Upper lobe of left lung (tissue), 6 donors: ENCODE measurements at regions not wholly inside any gene's neighbourhood (a gene's known extent, or its start where the extent isn't known, plus 50 kb on each side); places are given as distances from the start of the nearest gene placed in this dataset.
"Not testable (repeated sequence)": the region's sequence is repeated elsewhere in the genome, so short reads cannot be mapped to it uniquely, and the experiment has no call there.

ENCODE experiments used
- ATAC-seq, 2 donors: fragments of 200-7000 bp; cut with Tn5 transposase; one replicate each; pipeline ENCODE4 v1.9.1; 2022; ENCODE audit warnings: mild to moderate bottlenecking in 2 of 2, moderate library complexity in 2 of 2; ENCODE audit not compliant: low FRiP score in 2 of 2
- DNase-seq, 2 donors: peaks; one replicate each; pipeline ENCODE4 v3.0.0-alpha.2; 2019 to 2020
- H3K27ac ChIP-seq, 4 donors: fragments of 200-600 bp; sonication (generic); one replicate each; pipeline ENCODE4 v1.5.1; 2016 to 2019
- H3K27me3 ChIP-seq, 4 donors: fragments of 200-600 bp; sonication (generic); one replicate each; pipeline ENCODE4 v1.5.1; 2017 to 2019
- H3K36me3 ChIP-seq, 4 donors: fragments of 200-600 bp; sonication (generic); one replicate each; pipeline ENCODE4 v1.5.1; 2016 to 2019
- H3K4me1 ChIP-seq, 4 donors: fragments of 200-600 bp; sonication (generic); one replicate each; pipeline ENCODE4 v1.5.1; 2018 to 2019
- H3K4me3 ChIP-seq, 4 donors: fragments of 200-600 bp; sonication (generic); one replicate each; pipeline ENCODE4 v1.5.1; 2017 to 2019; ENCODE audit warnings: mild to moderate bottlenecking in 2 of 4, moderate library complexity in 1 of 4
- H3K9me3 ChIP-seq, 4 donors: fragments of 200-600 bp; sonication (generic); one replicate each; pipeline ENCODE4 v1.5.1; 2018 to 2019
- EP300 ChIP-seq, 4 donors: sonication (generic); formaldehyde crosslinking; IDR thresholded peaks; one replicate each; pipeline ENCODE4 v1.5.1; 2017; ENCODE audit warnings: antibody characterized with exemption in 4 of 4, control low read depth in 2 of 4
- POLR2A ChIP-seq, 4 donors: fragments of 450-650 bp; IDR thresholded peaks; one replicate each; pipeline ENCODE4 v1.5.1; 2016 to 2017; ENCODE audit warnings: antibody characterized with exemption in 4 of 4, mild to moderate bottlenecking in 2 of 4
- POLR2AphosphoS5 ChIP-seq, 2 donors: sonication (generic); formaldehyde crosslinking; IDR thresholded peaks; one replicate each; pipeline ENCODE4 v1.5.1; 2017; ENCODE audit warnings: antibody characterized with exemption in 2 of 2
- WGBS, 2 donors: methylation state at CpG; one replicate each; pipeline ENCODE4 v1.1.5; 2017 to 2018; 5-methylcytosine and 5-hydroxymethylcytosine counted together
- TF ChIP-seq, protein P1 (sequence below), 6 experiments: fragments of 450-650 bp in 4 of 6; fragments of 200-600 bp in 2 of 6; sonication (generic) in 2 of 6; IDR thresholded peaks; one replicate each; pipeline ENCODE4 v1.5.1; 2016 to 2019; ENCODE audit warnings: antibody characterized with exemption in 6 of 6
- donor health status: DM: no; HTN: no; CAD: no; lungs with moderate emphysema.
- donor health status: DM: no; HTN: yes; CAD: no; lungs with severe emphysema.

DNA sequence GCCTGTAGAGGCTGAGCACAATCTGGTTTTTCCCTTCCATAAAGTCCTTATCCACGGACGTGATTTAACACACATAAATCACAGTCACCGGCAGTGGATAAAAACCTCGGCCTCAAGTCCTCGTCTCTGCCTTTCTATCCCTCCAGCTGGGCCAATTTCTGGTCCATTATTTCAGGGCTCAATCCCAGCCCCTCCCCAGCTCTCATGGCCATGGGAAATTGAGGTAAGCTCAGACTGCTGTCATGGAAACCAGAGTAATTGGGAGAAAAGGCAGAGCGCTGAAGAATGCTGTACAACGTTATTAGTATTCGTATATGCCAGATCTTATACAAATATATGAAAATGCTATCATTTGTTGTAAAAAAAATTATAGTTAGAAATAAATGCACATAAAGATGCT, 86.2 kb upstream of the USP29 start:
- Histone ChIP-seq H3K36me3 (no peaks in the 10 kb centered on the region), H3K4me1 (no peaks in the 10 kb centered on the region), H3K27ac (no peak overlapping the region), H3K9me3 (peaks cover 0 to 4% (median 1%) of the 10 kb centered on the region in 4 donors), H3K4me3 (no peak overlapping the region), H3K27me3 (no peaks in the 10 kb centered on the region)
- 81 to 85% methylated on average over 8 of the region's 8 CpGs for WGBS, 2 donors
- TF ChIP-seq POLR2A (IDR thresholded peaks at IDR 0.05), result no peak
- TF ChIP-seq, protein P1, sequence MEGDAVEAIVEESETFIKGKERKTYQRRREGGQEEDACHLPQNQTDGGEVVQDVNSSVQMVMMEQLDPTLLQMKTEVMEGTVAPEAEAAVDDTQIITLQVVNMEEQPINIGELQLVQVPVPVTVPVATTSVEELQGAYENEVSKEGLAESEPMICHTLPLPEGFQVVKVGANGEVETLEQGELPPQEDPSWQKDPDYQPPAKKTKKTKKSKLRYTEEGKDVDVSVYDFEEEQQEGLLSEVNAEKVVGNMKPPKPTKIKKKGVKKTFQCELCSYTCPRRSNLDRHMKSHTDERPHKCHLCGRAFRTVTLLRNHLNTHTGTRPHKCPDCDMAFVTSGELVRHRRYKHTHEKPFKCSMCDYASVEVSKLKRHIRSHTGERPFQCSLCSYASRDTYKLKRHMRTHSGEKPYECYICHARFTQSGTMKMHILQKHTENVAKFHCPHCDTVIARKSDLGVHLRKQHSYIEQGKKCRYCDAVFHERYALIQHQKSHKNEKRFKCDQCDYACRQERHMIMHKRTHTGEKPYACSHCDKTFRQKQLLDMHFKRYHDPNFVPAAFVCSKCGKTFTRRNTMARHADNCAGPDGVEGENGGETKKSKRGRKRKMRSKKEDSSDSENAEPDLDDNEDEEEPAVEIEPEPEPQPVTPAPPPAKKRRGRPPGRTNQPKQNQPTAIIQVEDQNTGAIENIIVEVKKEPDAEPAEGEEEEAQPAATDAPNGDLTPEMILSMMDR (IDR thresholded peaks at IDR 0.05), result no peak
- TF ChIP-seq EP300 (IDR thresholded peaks at IDR 0.05), result no peak
- TF ChIP-seq POLR2AphosphoS5 (IDR thresholded peaks at IDR 0.05), result no peak
- DNase-seq, result no peak
- no peak for ATAC-seq

DNA sequence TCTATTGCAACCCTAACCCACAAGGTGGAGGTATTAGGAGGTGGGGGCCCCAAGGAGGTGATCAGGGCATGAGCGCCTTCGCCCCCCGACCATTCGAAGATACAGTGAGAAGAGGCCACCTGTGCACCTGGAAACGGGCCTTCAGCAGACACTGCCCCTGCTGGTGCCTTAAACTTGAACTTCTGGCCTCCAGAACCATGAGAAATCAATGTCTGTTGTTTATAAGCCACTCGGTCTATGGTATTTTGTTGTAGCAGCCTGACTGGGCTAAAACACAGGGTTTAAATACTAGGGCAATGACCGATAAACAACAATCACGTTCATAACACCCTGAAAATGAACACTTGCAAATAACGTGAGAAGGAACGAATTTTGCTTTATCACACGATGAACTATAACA, 85.2 kb upstream of the USP29 start:
- H3K27me3 ChIP-seq, result no peaks in the 10 kb centered on the region
- ATAC-seq, result no peak
- H3K36me3 ChIP-seq, result no peaks in the 10 kb centered on the region
- no peak overlapping the region for H3K4me3 ChIP-seq
- TF ChIP-seq, protein P1 (IDR thresholded peaks at IDR 0.05), result no peak
- no peak for TF ChIP-seq POLR2AphosphoS5 (IDR thresholded peaks at IDR 0.05)
- TF ChIP-seq EP300 (IDR thresholded peaks at IDR 0.05), result no peak
- TF ChIP-seq POLR2A (IDR thresholded peaks at IDR 0.05), result no peak
- no peaks in the 10 kb centered on the region for H3K4me1 ChIP-seq
- H3K9me3 ChIP-seq, result peaks cover 0 to 4% (median 1%) of the 10 kb centered on the region in 4 donors
- DNase-seq, result no peak
- no peak overlapping the region for H3K27ac ChIP-seq
- 79 to 84% methylated on average over 11 of the region's 11 CpGs for WGBS, 2 donors

DNA sequence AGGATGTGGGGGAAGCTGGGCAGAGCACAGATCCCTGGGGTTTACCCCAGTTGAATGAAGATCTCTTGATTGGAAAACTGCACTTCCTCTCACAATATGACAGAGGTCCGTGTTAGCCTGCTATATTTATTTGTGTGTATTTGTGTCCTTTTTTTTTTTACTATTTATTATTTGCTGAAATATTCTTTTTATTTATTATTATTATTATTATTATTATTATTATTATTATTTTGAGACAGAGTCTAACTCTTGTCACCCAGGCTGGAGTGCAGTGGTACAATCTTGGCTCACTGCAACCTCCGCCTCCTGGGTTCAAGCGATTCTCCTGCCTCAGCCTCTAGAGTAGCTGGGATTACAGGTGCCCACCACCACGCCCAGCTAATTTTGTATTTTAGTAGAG, 84.0 kb upstream of the USP29 start:
- not testable (repeated sequence) for DNase-seq, H3K4me1 ChIP-seq, ATAC-seq, H3K27ac ChIP-seq, H3K36me3 ChIP-seq, H3K4me3 ChIP-seq, H3K27me3 ChIP-seq
- 88% methylated on average over 4 of the region's 4 CpGs for WGBS, 2 donors
- H3K9me3 ChIP-seq, result peaks cover 0 to 11% (median 9%) of the 10 kb centered on the region in 4 donors

DNA sequence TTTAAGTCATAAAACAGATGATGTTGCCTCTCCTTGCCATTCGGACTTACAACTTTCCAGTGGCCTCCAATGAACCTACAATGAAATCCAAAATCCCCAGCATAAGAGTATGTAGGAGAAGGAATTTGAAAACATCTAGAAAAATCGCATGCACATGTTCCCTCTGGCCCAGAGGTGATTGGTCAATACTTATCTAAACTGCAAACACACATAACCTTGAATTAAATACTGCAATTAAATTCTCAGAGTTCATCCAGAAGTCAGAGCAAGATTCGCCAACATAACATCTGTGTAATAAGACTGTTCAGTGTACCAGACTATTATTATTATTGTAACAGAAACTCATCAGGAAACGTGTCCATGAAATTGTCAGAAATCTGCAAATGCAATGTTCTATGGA, 82.2 kb upstream of the USP29 start:
- no peaks in the 10 kb centered on the region for H3K36me3 ChIP-seq
- peaks cover 0 to 10% (median 7%) of the 10 kb centered on the region in 4 donors for H3K9me3 ChIP-seq
- WGBS, 2 donors, result 64 to 65% methylated on average over 4 of the region's 4 CpGs
- H3K4me3 ChIP-seq, result no peak overlapping the region
- no peak for ATAC-seq
- no peak for DNase-seq
- TF ChIP-seq, protein P1 (IDR thresholded peaks at IDR 0.05), result no peak
- TF ChIP-seq POLR2AphosphoS5 (IDR thresholded peaks at IDR 0.05), result no peak
- no peak for TF ChIP-seq EP300 (IDR thresholded peaks at IDR 0.05)
- no peak for TF ChIP-seq POLR2A (IDR thresholded peaks at IDR 0.05)
- H3K27ac ChIP-seq, result no peak overlapping the region
- H3K27me3 ChIP-seq, result no peaks in the 10 kb centered on the region
- no peaks in the 10 kb centered on the region for H3K4me1 ChIP-seq

DNA sequence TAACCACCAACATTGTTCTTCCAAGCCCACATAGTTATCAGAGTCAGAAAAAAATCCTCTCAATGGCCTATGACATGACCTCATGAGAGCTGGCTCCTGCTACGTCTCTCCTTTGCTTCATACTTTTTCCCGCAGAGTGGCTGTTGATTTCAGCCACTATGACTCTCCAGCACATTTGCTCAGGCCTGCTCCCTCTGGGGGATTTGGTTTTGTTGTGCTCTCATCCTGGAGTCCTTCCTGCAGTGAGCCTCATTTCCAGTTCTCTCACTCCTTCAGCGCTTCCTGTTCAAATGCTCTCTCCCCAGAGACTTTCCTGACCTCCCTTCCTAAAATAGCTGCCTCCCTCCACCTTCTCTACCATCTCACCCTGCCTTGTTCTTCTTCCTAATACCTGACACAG, 72.0 kb upstream of the USP29 start:
- DNase-seq, result no peak
- Histone ChIP-seq H3K9me3 (peaks cover 0 to 12% (median 0%) of the 10 kb centered on the region in 4 donors), H3K4me3 (no peak overlapping the region), H3K4me1 (no peaks in the 10 kb centered on the region), H3K27ac (no peak overlapping the region), H3K27me3 (no peaks in the 10 kb centered on the region), H3K36me3 (no peaks in the 10 kb centered on the region)
- WGBS, 2 donors, result 57 to 61% methylated on average over 3 of the region's 3 CpGs
- ATAC-seq, result no peak
- TF ChIP-seq POLR2A (IDR thresholded peaks at IDR 0.05), result no peak
- no peak for TF ChIP-seq POLR2AphosphoS5 (IDR thresholded peaks at IDR 0.05)
- TF ChIP-seq, protein P1 (IDR thresholded peaks at IDR 0.05), result no peak
- no peak for TF ChIP-seq EP300 (IDR thresholded peaks at IDR 0.05)
